ENCODE measurements at regions not wholly inside any gene's neighbourhood (a gene's known extent, or its start where the extent isn't known, plus 50 kb on each side); places are given as distances from the start of the nearest gene placed in this dataset.

DNA sequence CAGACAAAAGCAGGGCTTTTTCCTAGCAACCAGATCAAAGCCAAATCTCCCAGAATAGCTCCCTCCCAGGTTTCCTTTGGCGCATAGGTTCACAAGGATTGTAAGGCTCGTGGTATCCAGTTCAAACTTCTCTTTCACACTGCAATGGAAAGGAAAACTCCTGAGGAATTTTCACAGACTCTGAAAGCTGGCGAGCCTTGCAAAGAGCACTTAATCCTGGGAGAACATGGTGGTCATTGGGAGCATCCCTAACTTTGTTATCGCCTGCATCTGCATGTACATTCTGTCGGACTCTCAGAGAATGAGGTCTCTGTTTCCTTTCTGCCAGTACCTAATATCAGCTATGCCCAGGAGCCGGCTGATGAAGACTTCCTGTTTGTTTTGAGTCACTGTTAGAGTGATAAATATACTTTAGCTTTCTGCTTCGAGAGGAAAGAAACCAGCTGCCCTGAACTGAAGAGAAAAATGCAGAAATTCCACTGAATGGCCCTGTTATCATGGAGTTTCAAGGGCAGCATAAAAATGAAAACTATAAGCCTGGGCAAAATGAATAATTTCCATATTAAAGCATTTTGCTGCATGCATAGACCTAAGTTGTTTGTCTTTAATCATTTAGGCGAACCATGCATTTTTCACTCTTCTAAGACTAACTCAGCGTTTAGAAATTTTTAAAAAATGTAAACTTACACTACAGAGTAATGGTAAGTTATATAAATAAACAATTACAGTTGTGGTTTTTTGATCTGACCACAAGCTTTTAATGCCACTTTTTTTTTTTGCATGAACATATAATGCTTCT is 76.4 kb upstream of the ZEB2 start:
- Mint-ChIP-seq H3K4me3 (ENCODE audit: unreplicated experiment) (no peak overlapping the region), H3K9me3 (ENCODE audit: unreplicated experiment) (no peaks in the 10 kb centered on the region), H3K4me1 (ENCODE audit: low read depth, unreplicated experiment) (peaks cover 8% of the 10 kb centered on the region), H3K27ac (ENCODE audit: unreplicated experiment) (no peak overlapping the region), H3K36me3 (ENCODE audit: low read depth, unreplicated experiment) (no peaks in the 10 kb centered on the region), H3K27me3 (ENCODE audit: low read depth, unreplicated experiment) (no peaks in the 10 kb centered on the region)
- no peak for FAIRE-seq
- Histone ChIP-seq H3K36me3 (ENCODE audit: insufficient read depth, low read length) (no peaks in the 10 kb centered on the region), H3K27me3 (ENCODE audit: insufficient read depth, low read length) (no peaks in the 10 kb centered on the region), H3K4me2 (ENCODE audit: low read length) (peak overlapping the region; percentile 78), H3K9me3 (ENCODE audit: insufficient read depth, low read depth, low read length) (no peaks in the 10 kb centered on the region), H3K4me3 (ENCODE audit: insufficient read depth, low read depth, low read length) (peak overlapping the region; percentile 41), H2AFZ (ENCODE audit: low read depth, low read length) (peak overlapping the region; percentile 53), H3K9ac (ENCODE audit: low read length) (no peak overlapping the region), H4K20me1 (ENCODE audit: insufficient read depth, low read length) (no peaks in the 10 kb centered on the region), H3K4me1 (ENCODE audit: insufficient read depth, low read length) (peaks cover 3% of the 10 kb centered on the region), H3K27ac (ENCODE audit: low read depth, low read length) (no peak overlapping the region), H3K79me2 (ENCODE audit: insufficient read depth, low read length) (no peaks in the 10 kb centered on the region)
- TF ChIP-seq, protein P1, sequence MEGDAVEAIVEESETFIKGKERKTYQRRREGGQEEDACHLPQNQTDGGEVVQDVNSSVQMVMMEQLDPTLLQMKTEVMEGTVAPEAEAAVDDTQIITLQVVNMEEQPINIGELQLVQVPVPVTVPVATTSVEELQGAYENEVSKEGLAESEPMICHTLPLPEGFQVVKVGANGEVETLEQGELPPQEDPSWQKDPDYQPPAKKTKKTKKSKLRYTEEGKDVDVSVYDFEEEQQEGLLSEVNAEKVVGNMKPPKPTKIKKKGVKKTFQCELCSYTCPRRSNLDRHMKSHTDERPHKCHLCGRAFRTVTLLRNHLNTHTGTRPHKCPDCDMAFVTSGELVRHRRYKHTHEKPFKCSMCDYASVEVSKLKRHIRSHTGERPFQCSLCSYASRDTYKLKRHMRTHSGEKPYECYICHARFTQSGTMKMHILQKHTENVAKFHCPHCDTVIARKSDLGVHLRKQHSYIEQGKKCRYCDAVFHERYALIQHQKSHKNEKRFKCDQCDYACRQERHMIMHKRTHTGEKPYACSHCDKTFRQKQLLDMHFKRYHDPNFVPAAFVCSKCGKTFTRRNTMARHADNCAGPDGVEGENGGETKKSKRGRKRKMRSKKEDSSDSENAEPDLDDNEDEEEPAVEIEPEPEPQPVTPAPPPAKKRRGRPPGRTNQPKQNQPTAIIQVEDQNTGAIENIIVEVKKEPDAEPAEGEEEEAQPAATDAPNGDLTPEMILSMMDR (IDR thresholded peaks at IDR 0.05; ENCODE audit: insufficient read depth, low read depth, low read length): no peak
- TF ChIP-seq EZH2 (IDR thresholded peaks at IDR 0.05; ENCODE audit: insufficient read depth, low read length): no peak
- DNase-seq (ENCODE audit: low read depth): peak; percentile 63

DNA sequence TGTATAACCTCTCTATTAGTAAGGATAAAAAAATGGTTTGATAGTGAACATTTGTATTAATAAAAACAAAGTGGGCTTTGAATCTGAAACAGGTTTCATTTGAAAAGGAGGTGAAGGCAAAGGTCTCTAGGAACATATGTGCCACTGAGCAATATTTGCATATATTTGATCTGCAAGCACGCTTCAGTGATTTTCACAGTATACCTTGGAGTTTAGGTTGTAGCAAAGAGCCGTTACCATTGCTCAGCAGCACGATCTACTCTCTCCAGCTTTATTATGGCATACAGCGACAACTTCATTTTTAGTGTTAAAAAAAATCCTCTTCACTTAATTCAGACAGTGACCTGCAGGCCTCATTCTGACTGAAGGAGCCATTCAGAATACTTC is 75.8 kb upstream of the ZEB2 start:
- Histone ChIP-seq H3K27me3 (ENCODE audit: insufficient read depth, low read length) (no peaks in the 10 kb centered on the region), H3K36me3 (ENCODE audit: insufficient read depth, low read length) (no peaks in the 10 kb centered on the region), H3K4me1 (ENCODE audit: insufficient read depth, low read length) (peaks cover 3% of the 10 kb centered on the region), H3K27ac (ENCODE audit: low read depth, low read length) (no peak overlapping the region), H3K79me2 (ENCODE audit: insufficient read depth, low read length) (no peaks in the 10 kb centered on the region), H3K4me2 (ENCODE audit: low read length) (peak overlapping the region; percentile 78), H3K9ac (ENCODE audit: low read length) (no peak overlapping the region), H2AFZ (ENCODE audit: low read depth, low read length) (peak overlapping the region; percentile 53), H3K4me3 (ENCODE audit: insufficient read depth, low read depth, low read length) (peak overlapping the region; percentile 41), H4K20me1 (ENCODE audit: insufficient read depth, low read length) (no peaks in the 10 kb centered on the region), H3K9me3 (ENCODE audit: insufficient read depth, low read depth, low read length) (no peaks in the 10 kb centered on the region)
- H3K27me3 Mint-ChIP-seq (ENCODE audit: low read depth, unreplicated experiment): no peaks in the 10 kb centered on the region
- H3K9me3 Mint-ChIP-seq (ENCODE audit: unreplicated experiment): no peaks in the 10 kb centered on the region
- peaks cover 8% of the 10 kb centered on the region for H3K4me1 Mint-ChIP-seq (ENCODE audit: low read depth, unreplicated experiment)
- H3K36me3 Mint-ChIP-seq (ENCODE audit: low read depth, unreplicated experiment): no peaks in the 10 kb centered on the region
- DNase-seq (ENCODE audit: low read depth) (no peak), FAIRE-seq (no peak)
- TF ChIP-seq, protein P1 (IDR thresholded peaks at IDR 0.05; ENCODE audit: insufficient read depth, low read depth, low read length): no peak
- TF ChIP-seq EZH2 (IDR thresholded peaks at IDR 0.05; ENCODE audit: insufficient read depth, low read length): no peak
- no peak overlapping the region for H3K4me3 Mint-ChIP-seq (ENCODE audit: unreplicated experiment)
- no peak overlapping the region for H3K27ac Mint-ChIP-seq (ENCODE audit: unreplicated experiment)

DNA sequence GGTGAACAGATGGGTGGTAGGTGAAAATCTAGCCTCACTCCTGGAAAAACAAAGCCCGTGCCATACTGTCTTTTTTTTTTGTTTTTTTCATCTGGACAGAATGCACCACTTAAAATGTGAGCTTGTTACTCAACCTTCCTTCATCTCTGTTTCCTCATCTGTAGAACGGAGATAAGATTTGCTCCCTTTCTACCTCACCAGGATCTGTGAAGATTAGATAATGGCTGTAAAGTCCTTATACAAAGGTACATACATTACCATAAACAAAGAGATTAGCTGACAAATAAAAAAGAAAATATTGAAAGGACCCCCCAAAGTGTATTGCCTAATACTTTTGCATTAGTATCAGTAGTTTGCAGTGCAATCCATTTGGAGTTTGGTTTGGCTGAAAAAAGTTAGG is 75.4 kb upstream of the ZEB2 start:
- Mint-ChIP-seq H3K4me1 (ENCODE audit: low read depth, unreplicated experiment) (peaks cover 8% of the 10 kb centered on the region), H3K36me3 (ENCODE audit: low read depth, unreplicated experiment) (no peaks in the 10 kb centered on the region), H3K9me3 (ENCODE audit: unreplicated experiment) (no peaks in the 10 kb centered on the region), H3K4me3 (ENCODE audit: unreplicated experiment) (no peak overlapping the region), H3K27me3 (ENCODE audit: low read depth, unreplicated experiment) (no peaks in the 10 kb centered on the region), H3K27ac (ENCODE audit: unreplicated experiment) (no peak overlapping the region)
- no peak for TF ChIP-seq EZH2 (IDR thresholded peaks at IDR 0.05; ENCODE audit: insufficient read depth, low read length)
- TF ChIP-seq, protein P1 (IDR thresholded peaks at IDR 0.05; ENCODE audit: insufficient read depth, low read depth, low read length): no peak
- Histone ChIP-seq H3K9me3 (ENCODE audit: insufficient read depth, low read depth, low read length) (no peaks in the 10 kb centered on the region), H3K27ac (ENCODE audit: low read depth, low read length) (no peak overlapping the region), H3K4me2 (ENCODE audit: low read length) (no peak overlapping the region), H3K4me1 (ENCODE audit: insufficient read depth, low read length) (peaks cover 3% of the 10 kb centered on the region), H3K79me2 (ENCODE audit: insufficient read depth, low read length) (no peaks in the 10 kb centered on the region), H2AFZ (ENCODE audit: low read depth, low read length) (no peak overlapping the region), H3K36me3 (ENCODE audit: insufficient read depth, low read length) (no peaks in the 10 kb centered on the region), H3K4me3 (ENCODE audit: insufficient read depth, low read depth, low read length) (no peak overlapping the region), H3K9ac (ENCODE audit: low read length) (no peak overlapping the region), H4K20me1 (ENCODE audit: insufficient read depth, low read length) (no peaks in the 10 kb centered on the region), H3K27me3 (ENCODE audit: insufficient read depth, low read length) (no peaks in the 10 kb centered on the region)
- FAIRE-seq: no peak
- DNase-seq (ENCODE audit: low read depth): no peak

Data from astrocyte (in vitro differentiated cells and primary cell).